Activated naive CD8-positive, alpha-beta T cell treated with anti-CD3 and anti-CD28 coated beads for 36 hours (primary cell): ENCODE measurements at regions not wholly inside any gene's neighbourhood (a gene's known extent, or its start where the extent isn't known, plus 50 kb on each side); places are given as distances from the start of the nearest gene placed in this dataset.

Experiments
- DNase-seq: peaks from one replicate; pipeline ENCODE4 v3.0.0; 2021
- H3K27ac Mint-ChIP-seq: one replicate; pipeline ENCODE4 v1.8.0; 2022; ENCODE audit warnings: mild to moderate bottlenecking, moderate library complexity, mixed read lengths
- H3K27me3 Mint-ChIP-seq: one replicate; pipeline ENCODE4 v1.8.0; 2022; ENCODE audit warnings: mild to moderate bottlenecking, mixed read lengths
- H3K36me3 Mint-ChIP-seq: one replicate; pipeline ENCODE4 v1.8.0; 2021; ENCODE audit warnings: mild to moderate bottlenecking, mixed read lengths
- H3K4me1 Mint-ChIP-seq: one replicate; pipeline ENCODE4 v1.8.0; 2021; ENCODE audit warnings: mixed read lengths
- H3K4me3 Mint-ChIP-seq: one replicate; pipeline ENCODE4 v1.8.0; 2022; ENCODE audit warnings: mild to moderate bottlenecking, moderate library complexity, mixed read lengths
- H3K9me3 Mint-ChIP-seq: one replicate; pipeline ENCODE4 v1.8.0; 2022; ENCODE audit warnings: mixed read lengths

GRCh38 chr4:159503236-159504008, 400.5 kb downstream of the RAPGEF2 start:
- Mint-ChIP-seq H3K27me3 (peaks cover 13% of the 10 kb centered on the region), H3K27ac (no peak overlapping the region), H3K9me3 (no peaks in the 10 kb centered on the region), H3K36me3 (no peaks in the 10 kb centered on the region), H3K4me3 (no peak overlapping the region), H3K4me1 (no peaks in the 10 kb centered on the region)
- no peak for DNase-seq

- DNase-seq = no peak
- Mint-ChIP-seq H3K27me3 (peaks cover 13% of the 10 kb centered on the region), H3K9me3 (no peaks in the 10 kb centered on the region), H3K27ac (no peak overlapping the region), H3K4me1 (no peaks in the 10 kb centered on the region), H3K36me3 (no peaks in the 10 kb centered on the region), H3K4me3 (no peak overlapping the region)
These were observed 401.8 kb downstream of the RAPGEF2 start for GRCh38 chr4:159504684-159505083.

GRCh38 chr4:159505266-159505975, 402.5 kb downstream of the RAPGEF2 start:
- no peaks in the 10 kb centered on the region for H3K9me3 Mint-ChIP-seq
- H3K27me3 Mint-ChIP-seq = peaks cover 13% of the 10 kb centered on the region

GRCh38 chr4:159506801-159507517, 404.1 kb downstream of the RAPGEF2 start:
- no peaks in the 10 kb centered on the region for H3K4me1 Mint-ChIP-seq
- H3K4me3 Mint-ChIP-seq = no peak overlapping the region
- H3K27ac Mint-ChIP-seq = no peak overlapping the region
- no peaks in the 10 kb centered on the region for H3K9me3 Mint-ChIP-seq
- no peaks in the 10 kb centered on the region for H3K36me3 Mint-ChIP-seq
- DNase-seq = no peak
- H3K27me3 Mint-ChIP-seq = peaks cover 13% of the 10 kb centered on the region

More at GRCh38 chr4:159505266-159505975, 402.5 kb downstream of the RAPGEF2 start:
- no peaks in the 10 kb centered on the region for H3K4me1 Mint-ChIP-seq
- no peak for DNase-seq
- no peak overlapping the region for H3K4me3 Mint-ChIP-seq
- no peaks in the 10 kb centered on the region for H3K36me3 Mint-ChIP-seq
- H3K27ac Mint-ChIP-seq = no peak overlapping the region

- Mint-ChIP-seq H3K4me3 (no peak overlapping the region), H3K9me3 (no peaks in the 10 kb centered on the region), H3K4me1 (no peaks in the 10 kb centered on the region), H3K36me3 (no peaks in the 10 kb centered on the region), H3K27me3 (peaks cover 17% of the 10 kb centered on the region), H3K27ac (no peak overlapping the region)
- DNase-seq = no peak
These were observed 406.1 kb downstream of the RAPGEF2 start for GRCh38 chr4:159508917-159509500.

- Mint-ChIP-seq H3K4me3 (no peak overlapping the region), H3K27ac (no peak overlapping the region), H3K9me3 (no peaks in the 10 kb centered on the region), H3K27me3 (peaks cover 4% of the 10 kb centered on the region), H3K36me3 (no peaks in the 10 kb centered on the region), H3K4me1 (no peaks in the 10 kb centered on the region)
- DNase-seq = no peak
These were observed 409.5 kb downstream of the RAPGEF2 start for GRCh38 chr4:159512348-159512747.

GRCh38 chr4:159515314-159516025, 412.6 kb downstream of the RAPGEF2 start:
- no peaks in the 10 kb centered on the region for H3K4me1 Mint-ChIP-seq
- no peaks in the 10 kb centered on the region for H3K36me3 Mint-ChIP-seq
- H3K4me3 Mint-ChIP-seq = no peak overlapping the region
- peaks cover 4% of the 10 kb centered on the region for H3K27me3 Mint-ChIP-seq
- no peak overlapping the region for H3K27ac Mint-ChIP-seq
- no peak for DNase-seq
- H3K9me3 Mint-ChIP-seq = no peaks in the 10 kb centered on the region

GRCh38 chr4:159516556-159517140, 413.8 kb downstream of the RAPGEF2 start:
- no peaks in the 10 kb centered on the region for H3K9me3 Mint-ChIP-seq
- no peaks in the 10 kb centered on the region for H3K4me1 Mint-ChIP-seq
- no peak overlapping the region for H3K4me3 Mint-ChIP-seq
- H3K27me3 Mint-ChIP-seq = peaks cover 4% of the 10 kb centered on the region
- H3K36me3 Mint-ChIP-seq = no peaks in the 10 kb centered on the region
- DNase-seq = no peak
- no peak overlapping the region for H3K27ac Mint-ChIP-seq

- no peak overlapping the region for H3K27ac Mint-ChIP-seq
- peaks cover 2% of the 10 kb centered on the region for H3K9me3 Mint-ChIP-seq
- no peaks in the 10 kb centered on the region for H3K4me1 Mint-ChIP-seq
- no peak for DNase-seq
- H3K36me3 Mint-ChIP-seq = no peaks in the 10 kb centered on the region
- H3K27me3 Mint-ChIP-seq = no peaks in the 10 kb centered on the region
- H3K4me3 Mint-ChIP-seq = no peak overlapping the region
These were observed 417.2 kb downstream of the RAPGEF2 start for GRCh38 chr4:159520074-159520473.

- Mint-ChIP-seq H3K4me1 (no peaks in the 10 kb centered on the region), H3K27ac (no peak overlapping the region), H3K27me3 (no peaks in the 10 kb centered on the region), H3K9me3 (peaks cover 5% of the 10 kb centered on the region), H3K4me3 (no peak overlapping the region), H3K36me3 (no peaks in the 10 kb centered on the region)
- DNase-seq = no peak
These were observed 423.3 kb downstream of the RAPGEF2 start for GRCh38 chr4:159526172-159526571.

- no peak for DNase-seq
- H3K4me3 Mint-ChIP-seq = no peak overlapping the region
- H3K4me1 Mint-ChIP-seq = no peaks in the 10 kb centered on the region
- no peaks in the 10 kb centered on the region for H3K36me3 Mint-ChIP-seq
- peaks cover 10% of the 10 kb centered on the region for H3K9me3 Mint-ChIP-seq
- H3K27ac Mint-ChIP-seq = no peak overlapping the region
- no peaks in the 10 kb centered on the region for H3K27me3 Mint-ChIP-seq
These were observed 431.8 kb downstream of the RAPGEF2 start for GRCh38 chr4:159534655-159535054.

- Mint-ChIP-seq H3K27ac (no peak overlapping the region), H3K4me3 (no peak overlapping the region), H3K4me1 (no peaks in the 10 kb centered on the region), H3K9me3 (peaks cover 10% of the 10 kb centered on the region), H3K36me3 (no peaks in the 10 kb centered on the region), H3K27me3 (no peaks in the 10 kb centered on the region)
- no peak for DNase-seq
These were observed 435.7 kb downstream of the RAPGEF2 start for GRCh38 chr4:159538556-159538955.

GRCh38 chr4:159540038-159540437, 437.2 kb downstream of the RAPGEF2 start:
- no peaks in the 10 kb centered on the region for H3K27me3 Mint-ChIP-seq
- H3K4me3 Mint-ChIP-seq = no peak overlapping the region
- H3K27ac Mint-ChIP-seq = no peak overlapping the region
- peaks cover 10% of the 10 kb centered on the region for H3K9me3 Mint-ChIP-seq
- H3K4me1 Mint-ChIP-seq = no peaks in the 10 kb centered on the region
- no peaks in the 10 kb centered on the region for H3K36me3 Mint-ChIP-seq
- DNase-seq = no peak

GRCh38 chr4:159540501-159540900, 437.6 kb downstream of the RAPGEF2 start:
- Mint-ChIP-seq H3K9me3 (peaks cover 10% of the 10 kb centered on the region), H3K36me3 (no peaks in the 10 kb centered on the region), H3K4me3 (no peak overlapping the region), H3K27me3 (no peaks in the 10 kb centered on the region), H3K4me1 (no peaks in the 10 kb centered on the region), H3K27ac (no peak overlapping the region)
- DNase-seq = no peak
